H1 (cell line): ENCODE measurements at regions not wholly inside any gene's neighbourhood (a gene's known extent, or its start where the extent isn't known, plus 50 kb on each side); places are given as distances from the start of the nearest gene placed in this dataset.

ENCODE experiments used
- CBX8 ChIP-seq: fragments of 300-800, 300-1000 bp; sonication (generic); IDR thresholded peaks from 2 replicates; pipeline ENCODE4 v1.7.1; 2016; ENCODE audit warnings: low read depth, low read length, borderline replicate concordance
- RNF2 ChIP-seq: fragments of 200-900, 300-1000 bp; sonication (generic); IDR thresholded peaks from 2 replicates; pipeline ENCODE4 v1.7.1; 2016; ENCODE audit warnings: borderline replicate concordance, low read depth, mild to moderate bottlenecking, antibody characterized with exemption, low read length; ENCODE audit not compliant: poor library complexity, severe bottlenecking; ENCODE audit errors: missing control alignments
- SIN3A ChIP-seq, 2 experiments: IDR thresholded peaks in 1 of 2; conservative IDR thresholded peaks in 1 of 2; 2 replicates each; pipeline ENCODE4 v1.6.1; 2011 to 2012; ENCODE audit warnings: low read length in 2 of 2, improper control_type of control experiment in 1 of 2, low read depth in 1 of 2, mild to moderate bottlenecking in 1 of 2

GRCh38 chr6:71502956-71503355 is 214.3 kb downstream of the OGFRL1 start (continued):
- TF ChIP-seq CBX8 (no peak), RNF2 (no peak), SIN3A (conservative IDR thresholded peaks at IDR 0.05 in 1 of 2, IDR thresholded peaks at IDR 0.05 in 1 of 2; ENCODE audit: low read depth in 1 of 2, low read length in 2 of 2) (no peak)
